ENCODE measurements at regions not wholly inside any gene's neighbourhood (a gene's known extent, or its start where the extent isn't known, plus 50 kb on each side); places are given as distances from the start of the nearest gene placed in this dataset.
"Not testable (repeated sequence)": the region's sequence is repeated elsewhere in the genome, so short reads cannot be mapped to it uniquely, and the experiment has no call there.

DNA sequence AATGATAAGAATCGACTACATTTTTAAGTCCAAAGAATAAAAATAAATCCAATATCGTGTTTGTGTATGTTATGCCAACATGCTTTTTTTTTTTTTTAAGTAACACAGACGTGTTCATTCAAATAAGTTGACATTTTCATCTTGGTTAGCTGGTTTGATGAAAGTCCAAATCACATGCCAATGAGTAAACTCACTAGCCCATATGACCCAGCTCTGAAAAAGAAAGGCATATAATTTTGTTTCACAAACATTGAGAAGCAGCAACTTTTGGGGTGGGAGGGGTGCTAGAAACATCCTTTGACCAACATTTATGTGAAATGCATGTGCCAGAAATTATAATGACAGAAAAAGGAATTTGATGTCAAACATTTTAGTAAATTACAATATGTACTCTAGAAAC is 61.6 kb upstream of the SPP1 start:
- DNase-seq (ENCODE audit: low read depth) = peak; percentile 44
- H3K4me3 ChIP-seq (ENCODE audit: control insufficient read depth, low read depth, low read length) = no peak overlapping the region
- TF ChIP-seq CTCF (conservative IDR thresholded peaks at IDR 0.05; ENCODE audit: control insufficient read depth, insufficient read depth, low read depth, low read length) = no peak

- no peak overlapping the region for H3K4me3 ChIP-seq (ENCODE audit: control insufficient read depth, low read depth, low read length)
- no peak for TF ChIP-seq CTCF (conservative IDR thresholded peaks at IDR 0.05; ENCODE audit: control insufficient read depth, insufficient read depth, low read depth, low read length)
- no peak for DNase-seq (ENCODE audit: low read depth)
Observed at GRCh38 chr4:87915621-87916020, 59.9 kb upstream of the SPP1 start.

GRCh38 chr4:87916626-87917025 is 58.9 kb upstream of the SPP1 start:
- H3K4me3 ChIP-seq (ENCODE audit: control insufficient read depth, low read depth, low read length) = no peak overlapping the region
- DNase-seq (ENCODE audit: low read depth) = no peak
- TF ChIP-seq CTCF (conservative IDR thresholded peaks at IDR 0.05; ENCODE audit: control insufficient read depth, insufficient read depth, low read depth, low read length) = no peak

DNA sequence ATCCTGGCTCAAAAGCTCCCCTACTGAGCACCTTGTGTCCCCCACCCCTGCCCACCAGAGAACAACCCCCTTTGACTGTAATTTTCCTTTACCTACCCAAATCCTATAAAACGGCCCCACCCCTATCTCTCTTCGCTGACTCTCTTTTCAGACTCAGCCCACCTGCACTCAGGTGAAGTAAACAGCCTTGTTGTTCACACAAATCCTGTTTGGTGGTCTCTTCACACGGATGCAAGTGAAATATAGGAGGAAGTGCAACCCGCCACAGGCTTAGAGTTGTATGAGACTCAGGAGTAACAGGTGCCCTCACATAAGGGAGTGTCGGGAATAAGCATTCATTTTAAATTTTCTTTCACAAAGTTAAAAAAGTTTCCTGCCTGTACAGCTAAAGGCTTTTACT is 57.6 kb upstream of the SPP1 start:
- DNase-seq (ENCODE audit: low read depth); H3K4me3 ChIP-seq (ENCODE audit: control insufficient read depth, low read depth, low read length): not testable (repeated sequence)

- TF ChIP-seq CTCF (conservative IDR thresholded peaks at IDR 0.05; ENCODE audit: control insufficient read depth, insufficient read depth, low read depth, low read length) = no peak
- no peak overlapping the region for H3K4me3 ChIP-seq (ENCODE audit: control insufficient read depth, low read depth, low read length)
- DNase-seq (ENCODE audit: low read depth) = no peak
Observed at GRCh38 chr4:87918314-87919058, 57.0 kb upstream of the SPP1 start.

GRCh38 chr4:87919304-87919703 is 56.2 kb upstream of the SPP1 start:
- DNase-seq (ENCODE audit: low read depth); H3K4me3 ChIP-seq (ENCODE audit: control insufficient read depth, low read depth, low read length): not testable (repeated sequence)

- TF ChIP-seq CTCF (conservative IDR thresholded peaks at IDR 0.05; ENCODE audit: control insufficient read depth, insufficient read depth, low read depth, low read length) = no peak
- H3K4me3 ChIP-seq (ENCODE audit: control insufficient read depth, low read depth, low read length) = no peak overlapping the region
- DNase-seq (ENCODE audit: low read depth) = no peak
Observed at GRCh38 chr4:87919941-87920340, 55.6 kb upstream of the SPP1 start.

DNA sequence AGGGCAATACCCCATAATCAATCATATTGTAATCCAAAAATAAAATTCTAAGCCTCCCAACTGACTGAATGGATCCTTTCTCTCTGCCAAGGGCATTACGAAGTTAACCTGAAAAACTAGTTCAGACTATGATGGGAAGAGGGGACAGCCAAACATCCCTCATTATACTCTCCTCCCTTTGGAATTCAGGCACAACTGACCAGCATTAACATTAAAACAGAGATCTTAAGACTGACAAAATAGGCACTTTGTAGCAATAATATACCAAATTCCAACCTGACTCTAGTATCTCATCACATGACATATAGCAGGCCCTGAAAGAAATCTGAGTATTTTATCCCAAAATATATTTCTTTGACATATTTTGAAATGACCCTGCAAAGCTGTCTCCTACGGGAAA is 55.0 kb upstream of the SPP1 start:
- no peak for DNase-seq (ENCODE audit: low read depth)
- no peak for TF ChIP-seq CTCF (conservative IDR thresholded peaks at IDR 0.05; ENCODE audit: control insufficient read depth, insufficient read depth, low read depth, low read length)
- no peak overlapping the region for H3K4me3 ChIP-seq (ENCODE audit: control insufficient read depth, low read depth, low read length)

- DNase-seq (ENCODE audit: low read depth) = not testable (repeated sequence)
Observed at GRCh38 chr4:87921626-87922479, 53.7 kb upstream of the SPP1 start.

DNA sequence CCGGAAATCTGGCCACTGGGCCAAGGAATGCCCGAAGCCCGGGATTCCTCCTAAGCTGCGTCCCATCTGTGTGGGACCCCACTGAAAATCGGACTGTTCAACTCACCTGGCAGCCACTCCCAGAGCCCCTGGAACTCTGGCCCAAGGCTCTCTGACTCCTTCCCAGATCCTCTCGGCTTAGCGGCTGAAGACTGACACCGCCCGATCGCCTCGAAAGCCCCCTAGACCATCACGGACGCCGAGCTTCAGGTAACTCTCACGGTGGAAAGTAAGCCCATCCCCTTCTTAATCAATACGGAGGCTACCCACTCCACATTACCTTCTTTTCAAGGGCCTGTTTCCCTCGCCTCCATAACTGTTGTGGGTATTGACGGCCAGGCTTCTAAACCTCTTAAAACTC is 51.4 kb upstream of the SPP1 start:
- not testable (repeated sequence) for H3K4me3 ChIP-seq (ENCODE audit: control insufficient read depth, low read depth, low read length); DNase-seq (ENCODE audit: low read depth)

More at GRCh38 chr4:87921626-87922479, 53.7 kb upstream of the SPP1 start:
- not testable (repeated sequence) for H3K4me3 ChIP-seq (ENCODE audit: control insufficient read depth, low read depth, low read length)
